ENCODE measurements at regions not wholly inside any gene's neighbourhood (a gene's known extent, or its start where the extent isn't known, plus 50 kb on each side); places are given as distances from the start of the nearest gene placed in this dataset.

- TF ChIP-seq CTCF (optimal IDR thresholded peaks at IDR 0.05 in 1 of 3, IDR thresholded peaks at IDR 0.05 in 1 of 3, conservative IDR thresholded peaks at IDR 0.05 in 1 of 3; ENCODE audit: extremely low read depth in 1 of 3, insufficient read depth in 2 of 3, low read length in 3 of 3): no peak
- TF ChIP-seq EZH2 (IDR thresholded peaks at IDR 0.05; ENCODE audit: low read length): no peak
Observed at GRCh38 chr5:163867324-163867723, 361.9 kb downstream of the MAT2B start.

All from keratinocyte (primary cell).